Panc1 (cell line): ENCODE measurements at regions not wholly inside any gene's neighbourhood (a gene's known extent, or its start where the extent isn't known, plus 50 kb on each side); places are given as distances from the start of the nearest gene placed in this dataset.

Experiments
- ATAC-seq: fragments of 200-7000 bp; cut with Tn5 transposase; 2 replicates; pipeline ENCODE4 v1.9.1; 2020; ENCODE audit warnings: mild to moderate bottlenecking, moderate library complexity
- BruUV-seq: library from RNA; stranded (reverse); fragments of 400-500 nt; replicated peaks from 2 replicates; lab custom pipeline; 2021; lab: Mats Ljungman, UMichigan
- CTCF ChIA-PET: fragments of 300-600 bp; sonication (Branson Sonifier 250); formaldehyde crosslinking; loops from one replicate; lab custom pipeline; 2022; ENCODE audit warnings: antibody characterized with exemption; lab: Charles Lee
- POLR2A ChIA-PET: fragments of 300-600 bp; sonication (Branson Sonifier 250); formaldehyde crosslinking; loops from one replicate; lab custom pipeline; 2022; ENCODE audit warnings: antibody characterized with exemption; lab: Charles Lee
- DNase-seq: peaks from one replicate; pipeline ENCODE4 v3.0.0-alpha.2; 2010; ENCODE audit warnings: low read depth, low spot score
- H3K27ac ChIP-seq: 2 replicates; pipeline ENCODE4 v1.5.1; 2011; ENCODE audit warnings: mild to moderate bottlenecking, low read length, inconsistent platforms
- H3K27me3 ChIP-seq: fragments of 200-500 bp; sonication (Bioruptor generic); 2 replicates; pipeline ENCODE4 v1.6.0; 2014; ENCODE audit warnings: low read length, inconsistent platforms; ENCODE audit not compliant: control insufficient read depth, insufficient read depth
- H3K36me3 ChIP-seq: fragments of 200-500 bp; sonication (Bioruptor generic); 2 replicates; pipeline ENCODE4 v1.5.1; 2014; ENCODE audit warnings: inconsistent platforms, mild to moderate bottlenecking, low read length, moderate library complexity; ENCODE audit not compliant: control insufficient read depth, insufficient read depth
- H3K4me1 ChIP-seq: 2 replicates; pipeline ENCODE4 v1.5.1; 2011; ENCODE audit warnings: inconsistent platforms, mild to moderate bottlenecking, low read length, moderate library complexity; ENCODE audit not compliant: control insufficient read depth, insufficient read depth
- H3K4me3 ChIP-seq, 2 experiments: 2 replicates each; pipeline ENCODE4 v1.5.1; 2011 to 2012; ENCODE audit warnings: low read depth in 2 of 2, low read length in 2 of 2, mild to moderate bottlenecking in 2 of 2, inconsistent platforms in 1 of 2, moderate library complexity in 1 of 2
- H3K9me3 ChIP-seq: fragments of 200-500 bp; sonication (Bioruptor generic); 2 replicates; pipeline ENCODE4 v1.5.1; 2014; ENCODE audit warnings: low read depth, mild to moderate bottlenecking, inconsistent platforms, low read length, moderate library complexity; ENCODE audit not compliant: control insufficient read depth, insufficient read depth
- POLR2AphosphoS5 ChIP-seq: IDR thresholded peaks from 2 replicates; pipeline ENCODE4 v1.6.1; 2012; ENCODE audit warnings: mild to moderate bottlenecking, low read depth, low read length, moderate library complexity
- SIN3A ChIP-seq: IDR thresholded peaks from 2 replicates; pipeline ENCODE4 v1.6.1; 2012; ENCODE audit warnings: low read depth, mild to moderate bottlenecking, low read length, moderate library complexity, borderline replicate concordance; ENCODE audit not compliant: insufficient read depth
- TCF7L2 ChIP-seq: IDR thresholded peaks from 2 replicates; pipeline ENCODE4 v1.6.1; 2011; ENCODE audit warnings: mild to moderate bottlenecking, low read depth, low read length, inconsistent platforms
- in situ Hi-C: cut with HindIII; loops from 2 replicates; pipeline ENCODE4 v1.10.0; 2016; ENCODE audit warnings: low sequenced_read_pairs, low pct_unique_long_range_greater_than_20kb
- intact Hi-C: fragments of 100-400 bp; cut with micrococcal nuclease; formaldehyde crosslinking; loops from one replicate; pipeline ENCODE4 v1.10.0; 2022; ENCODE audit not compliant: unreplicated experiment
- TF ChIP-seq, protein P1 (sequence below), 2 experiments: IDR thresholded peaks; 2 replicates each; pipeline ENCODE4 v1.6.1; 2011 to 2012; ENCODE audit warnings: low read depth in 2 of 2, control low read depth in 1 of 2, low read length in 1 of 2, mild to moderate bottlenecking in 1 of 2, moderate library complexity in 1 of 2; ENCODE audit not compliant: insufficient read depth in 1 of 2
- TF ChIP-seq, protein P2 (sequence below): fragments of 450-650 bp; IDR thresholded peaks from 2 replicates; pipeline ENCODE4 v1.5.1; 2017; ENCODE audit warnings: mild to moderate bottlenecking

DNA sequence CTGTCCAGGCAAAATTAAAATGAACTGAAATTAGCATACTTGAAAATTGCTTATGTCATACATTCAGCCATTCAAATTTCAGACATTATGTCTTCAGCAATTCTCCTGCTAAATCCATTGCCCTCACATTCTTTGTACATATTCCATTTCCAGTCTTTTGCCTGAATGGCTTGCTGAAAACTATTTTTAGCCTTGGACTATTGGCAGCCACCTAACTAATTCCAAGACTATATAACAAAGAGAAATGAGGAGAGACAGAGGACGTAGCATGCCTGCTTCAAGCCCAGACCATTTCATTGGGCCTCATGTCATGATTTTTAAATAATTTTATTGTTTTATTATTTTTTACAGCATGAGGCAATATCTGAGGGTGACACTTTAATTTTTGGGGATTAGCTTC lies 100.3 kb downstream of the MRPS30 start:
- no peaks in the 10 kb centered on the region for H3K9me3 ChIP-seq
- no peak overlapping the region for H3K4me3 ChIP-seq
- intact Hi-C loops: no loop called here
- no peak for ATAC-seq
- H3K4me1 ChIP-seq: no peaks in the 10 kb centered on the region
- ChIA-PET CTCF (no interaction called here), POLR2A (no interaction called here)
- TF ChIP-seq SIN3A (no peak), POLR2AphosphoS5 (no peak), TCF7L2 (no peak)
- TF ChIP-seq, protein P1, sequence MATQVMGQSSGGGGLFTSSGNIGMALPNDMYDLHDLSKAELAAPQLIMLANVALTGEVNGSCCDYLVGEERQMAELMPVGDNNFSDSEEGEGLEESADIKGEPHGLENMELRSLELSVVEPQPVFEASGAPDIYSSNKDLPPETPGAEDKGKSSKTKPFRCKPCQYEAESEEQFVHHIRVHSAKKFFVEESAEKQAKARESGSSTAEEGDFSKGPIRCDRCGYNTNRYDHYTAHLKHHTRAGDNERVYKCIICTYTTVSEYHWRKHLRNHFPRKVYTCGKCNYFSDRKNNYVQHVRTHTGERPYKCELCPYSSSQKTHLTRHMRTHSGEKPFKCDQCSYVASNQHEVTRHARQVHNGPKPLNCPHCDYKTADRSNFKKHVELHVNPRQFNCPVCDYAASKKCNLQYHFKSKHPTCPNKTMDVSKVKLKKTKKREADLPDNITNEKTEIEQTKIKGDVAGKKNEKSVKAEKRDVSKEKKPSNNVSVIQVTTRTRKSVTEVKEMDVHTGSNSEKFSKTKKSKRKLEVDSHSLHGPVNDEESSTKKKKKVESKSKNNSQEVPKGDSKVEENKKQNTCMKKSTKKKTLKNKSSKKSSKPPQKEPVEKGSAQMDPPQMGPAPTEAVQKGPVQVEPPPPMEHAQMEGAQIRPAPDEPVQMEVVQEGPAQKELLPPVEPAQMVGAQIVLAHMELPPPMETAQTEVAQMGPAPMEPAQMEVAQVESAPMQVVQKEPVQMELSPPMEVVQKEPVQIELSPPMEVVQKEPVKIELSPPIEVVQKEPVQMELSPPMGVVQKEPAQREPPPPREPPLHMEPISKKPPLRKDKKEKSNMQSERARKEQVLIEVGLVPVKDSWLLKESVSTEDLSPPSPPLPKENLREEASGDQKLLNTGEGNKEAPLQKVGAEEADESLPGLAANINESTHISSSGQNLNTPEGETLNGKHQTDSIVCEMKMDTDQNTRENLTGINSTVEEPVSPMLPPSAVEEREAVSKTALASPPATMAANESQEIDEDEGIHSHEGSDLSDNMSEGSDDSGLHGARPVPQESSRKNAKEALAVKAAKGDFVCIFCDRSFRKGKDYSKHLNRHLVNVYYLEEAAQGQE (IDR thresholded peaks at IDR 0.05; ENCODE audit: insufficient read depth in 1 of 2, low read depth in 2 of 2, low read length in 1 of 2): no peak
- TF ChIP-seq, protein P2, sequence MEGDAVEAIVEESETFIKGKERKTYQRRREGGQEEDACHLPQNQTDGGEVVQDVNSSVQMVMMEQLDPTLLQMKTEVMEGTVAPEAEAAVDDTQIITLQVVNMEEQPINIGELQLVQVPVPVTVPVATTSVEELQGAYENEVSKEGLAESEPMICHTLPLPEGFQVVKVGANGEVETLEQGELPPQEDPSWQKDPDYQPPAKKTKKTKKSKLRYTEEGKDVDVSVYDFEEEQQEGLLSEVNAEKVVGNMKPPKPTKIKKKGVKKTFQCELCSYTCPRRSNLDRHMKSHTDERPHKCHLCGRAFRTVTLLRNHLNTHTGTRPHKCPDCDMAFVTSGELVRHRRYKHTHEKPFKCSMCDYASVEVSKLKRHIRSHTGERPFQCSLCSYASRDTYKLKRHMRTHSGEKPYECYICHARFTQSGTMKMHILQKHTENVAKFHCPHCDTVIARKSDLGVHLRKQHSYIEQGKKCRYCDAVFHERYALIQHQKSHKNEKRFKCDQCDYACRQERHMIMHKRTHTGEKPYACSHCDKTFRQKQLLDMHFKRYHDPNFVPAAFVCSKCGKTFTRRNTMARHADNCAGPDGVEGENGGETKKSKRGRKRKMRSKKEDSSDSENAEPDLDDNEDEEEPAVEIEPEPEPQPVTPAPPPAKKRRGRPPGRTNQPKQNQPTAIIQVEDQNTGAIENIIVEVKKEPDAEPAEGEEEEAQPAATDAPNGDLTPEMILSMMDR: no peak
- H3K27ac ChIP-seq: no peak overlapping the region
- no peak for DNase-seq
- no peaks in the 10 kb centered on the region for H3K27me3 ChIP-seq
- H3K36me3 ChIP-seq: no peaks in the 10 kb centered on the region
- in situ Hi-C loops: no loop called here
- no TSS peak for BruUV-seq

DNA sequence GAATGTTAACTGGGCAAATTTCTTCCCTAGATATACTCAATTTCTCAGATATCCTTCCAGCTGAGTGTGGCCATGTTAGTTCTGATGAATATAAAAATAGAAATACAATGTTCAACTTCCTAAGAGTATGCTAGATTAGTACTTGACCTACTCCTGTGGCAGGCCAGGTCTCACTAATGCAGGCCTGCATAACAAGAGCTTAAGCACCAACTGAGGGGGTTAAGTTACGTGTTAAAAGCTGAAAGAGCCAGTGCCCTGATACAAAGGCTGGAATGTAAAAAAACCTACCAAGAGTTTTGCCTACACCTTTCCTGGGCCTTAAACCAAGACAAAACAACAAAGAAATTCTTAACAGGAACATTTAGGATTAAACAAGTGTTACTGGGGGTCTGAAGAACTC lies 102.8 kb downstream of the MRPS30 start:
- no peaks in the 10 kb centered on the region for H3K36me3 ChIP-seq
- CTCF ChIA-PET: no interaction called here
- no peak overlapping the region for H3K4me3 ChIP-seq
- H3K9me3 ChIP-seq: no peaks in the 10 kb centered on the region
- BruUV-seq: no TSS peak
- ATAC-seq (no peak), DNase-seq (no peak)
- no peaks in the 10 kb centered on the region for H3K27me3 ChIP-seq
- POLR2A ChIA-PET: no interaction called here
- in situ Hi-C loops (no loop called here), intact Hi-C loops (no loop called here)
- no peak overlapping the region for H3K27ac ChIP-seq
- no peak for TF ChIP-seq POLR2AphosphoS5
- TF ChIP-seq, protein P2: no peak
- TF ChIP-seq TCF7L2: no peak
- TF ChIP-seq SIN3A: no peak
- TF ChIP-seq, protein P1 (IDR thresholded peaks at IDR 0.05; ENCODE audit: insufficient read depth in 1 of 2, low read depth in 2 of 2, low read length in 1 of 2): no peak
- no peaks in the 10 kb centered on the region for H3K4me1 ChIP-seq
